ENCODE measurements at regions not wholly inside any gene's neighbourhood (a gene's known extent, or its start where the extent isn't known, plus 50 kb on each side); places are given as distances from the start of the nearest gene placed in this dataset.

GRCh38 chr16:51401673-51402072 is 250.6 kb upstream of the SALL1 start:
- Histone ChIP-seq H3K9me2 (ENCODE audit: insufficient read depth, low read length) (no peaks in the 10 kb centered on the region), H3K36me3 (ENCODE audit: insufficient read depth, low read length) (no peaks in the 10 kb centered on the region), H3K4me1 (ENCODE audit: insufficient read depth, low read length, poor library complexity, severe bottlenecking) (no peaks in the 10 kb centered on the region), H4K20me1 (ENCODE audit: insufficient read depth, low read length) (no peaks in the 10 kb centered on the region), H2AFZ (ENCODE audit: low read length) (no peak overlapping the region), H3K4me2 (ENCODE audit: low read length) (no peak overlapping the region), H3K79me2 (ENCODE audit: insufficient read depth, low read depth, low read length) (no peaks in the 10 kb centered on the region), H3K4me3 (ENCODE audit: low read depth, low read length, poor library complexity, severe bottlenecking) (no peak overlapping the region), H3K9me3 (ENCODE audit: low read length) (no peaks in the 10 kb centered on the region), H3K27ac (ENCODE audit: low read depth, low read length, poor library complexity, severe bottlenecking) (no peak overlapping the region)
- no peak for DNase-seq (ENCODE audit: low spot score)
- POLR2A ChIA-PET: no interaction called here
- no TSS peak for BruUV-seq (replicated peaks)
- TF ChIP-seq EZH2phosphoT487 (IDR thresholded peaks at IDR 0.05; ENCODE audit: borderline replicate concordance, low read depth, low read length): no peak
- TF ChIP-seq, protein P1, sequence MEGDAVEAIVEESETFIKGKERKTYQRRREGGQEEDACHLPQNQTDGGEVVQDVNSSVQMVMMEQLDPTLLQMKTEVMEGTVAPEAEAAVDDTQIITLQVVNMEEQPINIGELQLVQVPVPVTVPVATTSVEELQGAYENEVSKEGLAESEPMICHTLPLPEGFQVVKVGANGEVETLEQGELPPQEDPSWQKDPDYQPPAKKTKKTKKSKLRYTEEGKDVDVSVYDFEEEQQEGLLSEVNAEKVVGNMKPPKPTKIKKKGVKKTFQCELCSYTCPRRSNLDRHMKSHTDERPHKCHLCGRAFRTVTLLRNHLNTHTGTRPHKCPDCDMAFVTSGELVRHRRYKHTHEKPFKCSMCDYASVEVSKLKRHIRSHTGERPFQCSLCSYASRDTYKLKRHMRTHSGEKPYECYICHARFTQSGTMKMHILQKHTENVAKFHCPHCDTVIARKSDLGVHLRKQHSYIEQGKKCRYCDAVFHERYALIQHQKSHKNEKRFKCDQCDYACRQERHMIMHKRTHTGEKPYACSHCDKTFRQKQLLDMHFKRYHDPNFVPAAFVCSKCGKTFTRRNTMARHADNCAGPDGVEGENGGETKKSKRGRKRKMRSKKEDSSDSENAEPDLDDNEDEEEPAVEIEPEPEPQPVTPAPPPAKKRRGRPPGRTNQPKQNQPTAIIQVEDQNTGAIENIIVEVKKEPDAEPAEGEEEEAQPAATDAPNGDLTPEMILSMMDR (conservative IDR thresholded peaks at IDR 0.05; ENCODE audit: low read length): no peak
- CTCF ChIA-PET (ENCODE audit: unreplicated experiment): no interaction called here
- intact Hi-C loops (cut with micrococcal nuclease; ENCODE audit: unreplicated experiment): no loop called here

DNA sequence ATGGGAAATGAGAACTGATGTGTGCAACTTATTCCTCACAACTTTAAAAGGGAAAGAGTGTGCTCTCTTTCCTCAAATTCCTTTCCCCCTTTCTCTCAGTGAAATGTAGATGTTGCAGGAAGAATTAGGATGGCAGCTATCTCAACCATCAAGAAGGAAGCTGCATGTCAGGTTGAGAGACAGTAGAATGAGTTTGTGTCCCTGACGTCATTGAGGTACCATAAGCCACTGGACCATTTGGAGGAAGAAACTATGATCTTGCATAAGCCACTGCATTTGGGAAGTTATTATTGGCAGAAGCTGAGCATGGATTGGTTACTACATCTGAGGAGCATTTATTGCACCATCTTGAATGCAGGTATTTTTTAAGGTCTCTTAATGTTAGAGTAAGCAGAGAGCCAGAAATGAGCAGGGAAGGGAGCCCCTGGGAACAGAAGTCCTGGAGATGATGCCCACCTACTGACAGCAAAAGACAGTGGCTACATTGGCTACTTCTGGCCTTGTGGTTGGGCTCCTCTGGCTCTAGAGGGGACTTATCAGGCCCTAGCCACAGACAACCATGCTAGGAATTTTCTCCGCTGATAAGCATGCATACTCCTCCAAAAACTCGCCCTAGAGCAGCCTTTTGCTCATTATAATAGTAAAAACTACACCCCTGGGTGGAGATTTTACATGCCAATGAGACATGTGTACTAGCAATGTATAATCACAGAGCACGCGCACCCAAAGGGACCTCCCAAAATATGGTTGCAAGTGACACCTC is 249.0 kb upstream of the SALL1 start:
- Histone ChIP-seq H3K9me3 (ENCODE audit: low read length) (no peaks in the 10 kb centered on the region), H3K27ac (ENCODE audit: low read depth, low read length, poor library complexity, severe bottlenecking) (no peak overlapping the region), H3K36me3 (ENCODE audit: insufficient read depth, low read length) (no peaks in the 10 kb centered on the region), H3K9me2 (ENCODE audit: insufficient read depth, low read length) (no peaks in the 10 kb centered on the region), H3K4me3 (ENCODE audit: low read depth, low read length, poor library complexity, severe bottlenecking) (no peak overlapping the region), H3K4me1 (ENCODE audit: insufficient read depth, low read length, poor library complexity, severe bottlenecking) (no peaks in the 10 kb centered on the region), H4K20me1 (ENCODE audit: insufficient read depth, low read length) (no peaks in the 10 kb centered on the region), H3K4me2 (ENCODE audit: low read length) (no peak overlapping the region), H2AFZ (ENCODE audit: low read length) (no peak overlapping the region), H3K79me2 (ENCODE audit: insufficient read depth, low read depth, low read length) (no peaks in the 10 kb centered on the region)
- intact Hi-C loops (cut with micrococcal nuclease; ENCODE audit: unreplicated experiment): no loop called here
- POLR2A ChIA-PET: no interaction called here
- no TSS peak for BruUV-seq (replicated peaks)
- no peak for TF ChIP-seq EZH2phosphoT487 (IDR thresholded peaks at IDR 0.05; ENCODE audit: borderline replicate concordance, low read depth, low read length)
- TF ChIP-seq, protein P1 (conservative IDR thresholded peaks at IDR 0.05; ENCODE audit: low read length): no peak
- CTCF ChIA-PET (ENCODE audit: unreplicated experiment): no interaction called here
- DNase-seq (ENCODE audit: low spot score): no peak

DNA sequence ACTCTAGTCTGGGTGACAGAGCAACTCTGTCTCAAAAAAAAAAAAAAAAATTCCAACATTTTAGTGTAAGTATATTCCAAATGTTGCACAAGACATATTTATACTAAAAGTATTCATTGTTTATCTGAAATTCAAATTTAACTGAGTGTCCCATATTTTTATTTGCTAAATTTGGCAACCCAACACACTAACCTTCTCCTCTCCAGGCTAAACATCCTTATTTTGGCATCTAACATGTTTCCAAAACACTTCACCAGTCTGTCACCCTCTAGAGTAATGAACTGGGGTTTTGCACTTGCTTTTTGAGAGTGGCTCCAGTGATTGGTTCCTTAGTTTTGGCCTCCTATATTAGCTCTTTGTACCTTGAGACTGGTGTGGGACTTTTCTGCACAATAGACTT is 243.4 kb upstream of the SALL1 start:
- no peak for DNase-seq (ENCODE audit: low spot score)

More for the DNA sequence above, 243.4 kb upstream of the SALL1 start:
- Histone ChIP-seq H3K36me3 (ENCODE audit: insufficient read depth, low read length) (no peaks in the 10 kb centered on the region), H4K20me1 (ENCODE audit: insufficient read depth, low read length) (no peaks in the 10 kb centered on the region), H3K27ac (ENCODE audit: low read depth, low read length, poor library complexity, severe bottlenecking) (no peak overlapping the region), H3K79me2 (ENCODE audit: insufficient read depth, low read depth, low read length) (no peaks in the 10 kb centered on the region), H3K4me3 (ENCODE audit: low read depth, low read length, poor library complexity, severe bottlenecking) (no peak overlapping the region), H2AFZ (ENCODE audit: low read length) (no peak overlapping the region), H3K4me1 (ENCODE audit: insufficient read depth, low read length, poor library complexity, severe bottlenecking) (no peaks in the 10 kb centered on the region), H3K4me2 (ENCODE audit: low read length) (no peak overlapping the region), H3K9me2 (ENCODE audit: insufficient read depth, low read length) (no peaks in the 10 kb centered on the region), H3K9me3 (ENCODE audit: low read length) (no peaks in the 10 kb centered on the region)
- intact Hi-C loops (cut with micrococcal nuclease; ENCODE audit: unreplicated experiment): no loop called here
- ChIA-PET POLR2A (no interaction called here), CTCF (ENCODE audit: unreplicated experiment) (no interaction called here)
- BruUV-seq (replicated peaks): no TSS peak
- TF ChIP-seq, protein P1 (conservative IDR thresholded peaks at IDR 0.05; ENCODE audit: low read length): no peak
- no peak for TF ChIP-seq EZH2phosphoT487 (IDR thresholded peaks at IDR 0.05; ENCODE audit: borderline replicate concordance, low read depth, low read length)

Data from OCI-LY7 (cell line).